ENCODE measurements at regions not wholly inside any gene's neighbourhood (a gene's known extent, or its start where the extent isn't known, plus 50 kb on each side); places are given as distances from the start of the nearest gene placed in this dataset.
"Not testable (repeated sequence)": the region's sequence is repeated elsewhere in the genome, so short reads cannot be mapped to it uniquely, and the experiment has no call there.

- no peak for DNase-seq
These were observed 143.2 kb upstream of the TWIST2 start for GRCh38 chr2:238704471-238705225.

GRCh38 chr2:238706163-238706562, 141.7 kb upstream of the TWIST2 start:
- DNase-seq: no peak

GRCh38 chr2:238706673-238707072, 141.2 kb upstream of the TWIST2 start:
- no peak for DNase-seq

- no peak for DNase-seq
These were observed 138.4 kb upstream of the TWIST2 start for GRCh38 chr2:238709325-238710025.

GRCh38 chr2:238710032-238710735, 137.7 kb upstream of the TWIST2 start:
- DNase-seq: no peak

GRCh38 chr2:238710787-238711186, 137.1 kb upstream of the TWIST2 start:
- DNase-seq: no peak

- no peak for DNase-seq
These were observed 136.5 kb upstream of the TWIST2 start for GRCh38 chr2:238711346-238711745.

GRCh38 chr2:238712011-238712410, 135.9 kb upstream of the TWIST2 start:
- DNase-seq: no peak

- DNase-seq: no peak
These were observed 134.6 kb upstream of the TWIST2 start for GRCh38 chr2:238713198-238713826.

- no peak for DNase-seq
These were observed 133.8 kb upstream of the TWIST2 start for GRCh38 chr2:238714038-238714528.

GRCh38 chr2:238716171-238716570, 131.7 kb upstream of the TWIST2 start:
- no peak for DNase-seq

GRCh38 chr2:238716585-238716984, 131.3 kb upstream of the TWIST2 start:
- no peak for DNase-seq

GRCh38 chr2:238717084-238717483, 130.8 kb upstream of the TWIST2 start:
- DNase-seq: no peak

- DNase-seq: no peak
These were observed 128.2 kb upstream of the TWIST2 start for GRCh38 chr2:238719641-238720040.

GRCh38 chr2:238720232-238720672, 127.6 kb upstream of the TWIST2 start:
- no peak for DNase-seq

GRCh38 chr2:238722181-238722580, 125.7 kb upstream of the TWIST2 start:
- DNase-seq: no peak

- no peak for DNase-seq
These were observed 125.0 kb upstream of the TWIST2 start for GRCh38 chr2:238722883-238723282.

- DNase-seq: not testable (repeated sequence)
These were observed 124.1 kb upstream of the TWIST2 start for GRCh38 chr2:238723740-238724320.

- DNase-seq: no peak
These were observed 123.2 kb upstream of the TWIST2 start for GRCh38 chr2:238724728-238725127.

- no peak for DNase-seq
These were observed 122.6 kb upstream of the TWIST2 start for GRCh38 chr2:238725298-238725697.

GRCh38 chr2:238726670-238727584, 121.0 kb upstream of the TWIST2 start:
- no peak for DNase-seq
